ENCODE measurements at regions not wholly inside any gene's neighbourhood (a gene's known extent, or its start where the extent isn't known, plus 50 kb on each side); places are given as distances from the start of the nearest gene placed in this dataset.

GRCh38 chr1:4937876-4938534 is 283.6 kb downstream of the AJAP1 start:
- Histone ChIP-seq H3K27me3 (no peaks in the 10 kb centered on the region), H3K9me3 (ENCODE audit: low read depth) (no peaks in the 10 kb centered on the region), H3F3A (ENCODE audit: low read depth) (no peaks in the 10 kb centered on the region), H3K9ac (no peak overlapping the region), H2AFZ (replicated peaks) (no peak overlapping the region), H3K4me2 (no peak overlapping the region), H3K36me3 (no peaks in the 10 kb centered on the region), H3K4me3 (no peak overlapping the region), H3K79me2 (ENCODE audit: low read depth) (no peaks in the 10 kb centered on the region), H4K20me1 (ENCODE audit: low read depth) (no peaks in the 10 kb centered on the region), H3K4me1 (peaks cover 5% of the 10 kb centered on the region), H3K27ac (no peak overlapping the region)
- Mint-ChIP-seq H3K27me3 (ENCODE audit: insufficient read depth, low read depth) (peaks cover 14% of the 10 kb centered on the region), H3K4me3 (no peak overlapping the region), H3K4me1 (peaks cover 5% of the 10 kb centered on the region), H3K9me3 (peaks cover 3% of the 10 kb centered on the region), H3K27ac (no peak overlapping the region), H3K36me3 (no peaks in the 10 kb centered on the region)
- TF ChIP-seq CTCF (IDR thresholded peaks at IDR 0.05) (no peak), EZH2phosphoT487 (IDR thresholded peaks at IDR 0.05) (no peak), EZH2 (IDR thresholded peaks at IDR 0.05) (no peak)
- DNase-seq (ENCODE audit: low spot score) = no peak

- H4K20me1 ChIP-seq (ENCODE audit: low read depth) = no peaks in the 10 kb centered on the region
- no peaks in the 10 kb centered on the region for H3K27me3 ChIP-seq
- peaks cover 14% of the 10 kb centered on the region for H3K4me1 Mint-ChIP-seq
- H3K27ac ChIP-seq = no peak overlapping the region
- DNase-seq (ENCODE audit: low spot score) = no peak
- H3K27ac Mint-ChIP-seq = no peak overlapping the region
- peaks cover 3% of the 10 kb centered on the region for H3K9me3 Mint-ChIP-seq
- TF ChIP-seq CTCF (IDR thresholded peaks at IDR 0.05) (no peak), EZH2phosphoT487 (IDR thresholded peaks at IDR 0.05) (no peak), EZH2 (IDR thresholded peaks at IDR 0.05) (no peak)
- no peaks in the 10 kb centered on the region for H3K36me3 Mint-ChIP-seq
- no peak overlapping the region for H3K4me3 ChIP-seq
- H3K27me3 Mint-ChIP-seq (ENCODE audit: insufficient read depth, low read depth) = peaks cover 19% of the 10 kb centered on the region
- no peaks in the 10 kb centered on the region for H3K36me3 ChIP-seq
- no peak overlapping the region for H3K4me2 ChIP-seq
- H2AFZ ChIP-seq (replicated peaks) = no peak overlapping the region
- H3F3A ChIP-seq (ENCODE audit: low read depth) = no peaks in the 10 kb centered on the region
- no peak overlapping the region for H3K9ac ChIP-seq
- no peaks in the 10 kb centered on the region for H3K79me2 ChIP-seq (ENCODE audit: low read depth)
- H3K4me3 Mint-ChIP-seq = no peak overlapping the region
- no peaks in the 10 kb centered on the region for H3K9me3 ChIP-seq (ENCODE audit: low read depth)
- H3K4me1 ChIP-seq = peaks cover 11% of the 10 kb centered on the region
Measured at GRCh38 chr1:4935807-4936206, 281.4 kb downstream of the AJAP1 start.

GRCh38 chr1:4933232-4933631 is 278.8 kb downstream of the AJAP1 start:
- no peaks in the 10 kb centered on the region for H3K36me3 Mint-ChIP-seq
- no peak for TF ChIP-seq EZH2 (IDR thresholded peaks at IDR 0.05)
- no peak for TF ChIP-seq CTCF (IDR thresholded peaks at IDR 0.05)
- no peak for TF ChIP-seq EZH2phosphoT487 (IDR thresholded peaks at IDR 0.05)
- Histone ChIP-seq H3K9ac (no peak overlapping the region), H3K79me2 (ENCODE audit: low read depth) (no peaks in the 10 kb centered on the region), H4K20me1 (ENCODE audit: low read depth) (no peaks in the 10 kb centered on the region), H3K4me3 (no peak overlapping the region), H3K36me3 (no peaks in the 10 kb centered on the region), H3F3A (ENCODE audit: low read depth) (no peaks in the 10 kb centered on the region), H3K4me1 (peaks cover 11% of the 10 kb centered on the region), H3K27ac (no peak overlapping the region), H3K4me2 (no peak overlapping the region), H3K9me3 (ENCODE audit: low read depth) (no peaks in the 10 kb centered on the region), H2AFZ (replicated peaks) (no peak overlapping the region), H3K27me3 (no peaks in the 10 kb centered on the region)
- H3K4me3 Mint-ChIP-seq = no peak overlapping the region
- peak; percentile 19 for DNase-seq (ENCODE audit: low spot score)
- no peaks in the 10 kb centered on the region for H3K9me3 Mint-ChIP-seq
- H3K27ac Mint-ChIP-seq = no peak overlapping the region
- peaks cover 28% of the 10 kb centered on the region for H3K4me1 Mint-ChIP-seq
- peaks cover 17% of the 10 kb centered on the region for H3K27me3 Mint-ChIP-seq (ENCODE audit: insufficient read depth, low read depth)

Data from neural progenitor cell (in vitro differentiated cells).